Esophagus squamous epithelium (tissue), 5 donors: ENCODE measurements at regions not wholly inside any gene's neighbourhood (a gene's known extent, or its start where the extent isn't known, plus 50 kb on each side); places are given as distances from the start of the nearest gene placed in this dataset.

ENCODE experiments used
- DNase-seq: peaks from one replicate; lab custom pipeline; 2025; lab: John Stamatoyannopoulos, UW
- H3K27ac ChIP-seq, 4 donors: fragments of 200-600 bp; sonication (generic); one replicate each; pipeline ENCODE4 v1.5.1; 2016 to 2019; ENCODE audit warnings: mild to moderate bottlenecking in 1 of 4
- H3K27me3 ChIP-seq, 4 donors: fragments of 200-600 bp; sonication (generic); 1 replicate in 3 of 4; 2 replicates in 1 of 4; pipeline versions ENCODE4 v1.5.1 to v1.6.0; 2017 to 2021; ENCODE audit warnings: antibody characterized with exemption in 1 of 4
- H3K36me3 ChIP-seq, 3 donors: fragments of 200-600 bp; sonication (generic); one replicate each; pipeline ENCODE4 v1.5.1; 2016 to 2019
- H3K4me1 ChIP-seq, 3 donors: fragments of 200-600 bp; sonication (generic); one replicate each; pipeline ENCODE4 v1.5.1; 2017 to 2019
- H3K4me3 ChIP-seq, 4 donors: fragments of 200-600 bp; sonication (generic); 1 replicate in 3 of 4; 2 replicates in 1 of 4; pipeline ENCODE4 v1.5.1; 2016 to 2019; ENCODE audit warnings: mild to moderate bottlenecking in 2 of 4, moderate library complexity in 1 of 4
- H3K9me3 ChIP-seq, 3 donors: fragments of 200-600 bp; sonication (generic); one replicate each; pipeline ENCODE4 v1.5.1; 2016 to 2019
- CTCF ChIP-seq, 6 experiments: fragments of 450-650 bp in 4 of 6; fragments of 200-600 bp in 2 of 6; sonication (generic) in 2 of 6; IDR thresholded peaks; one replicate each; pipeline ENCODE4 v1.5.1; 2016 to 2019; ENCODE audit warnings: antibody characterized with exemption in 6 of 6, mild to moderate bottlenecking in 4 of 6, moderate library complexity in 4 of 6
- POLR2A ChIP-seq, 4 donors: fragments of 450-650 bp; IDR thresholded peaks; one replicate each; pipeline ENCODE4 v1.6.1; 2017; ENCODE audit warnings: antibody characterized with exemption in 4 of 4, mild to moderate bottlenecking in 4 of 4, moderate library complexity in 3 of 4
- WGBS, 2 donors: methylation state at CpG; one replicate each; pipeline ENCODE4 v1.1.5; 2018; 5-methylcytosine and 5-hydroxymethylcytosine counted together
- intact Hi-C: fragments of 100-400 bp; cut with DNase I; formaldehyde crosslinking; loops from one replicate; pipeline ENCODE4 v1.15.0; 2022
- donor health status: DM: yes; HTN: yes; CAD: no.

DNA sequence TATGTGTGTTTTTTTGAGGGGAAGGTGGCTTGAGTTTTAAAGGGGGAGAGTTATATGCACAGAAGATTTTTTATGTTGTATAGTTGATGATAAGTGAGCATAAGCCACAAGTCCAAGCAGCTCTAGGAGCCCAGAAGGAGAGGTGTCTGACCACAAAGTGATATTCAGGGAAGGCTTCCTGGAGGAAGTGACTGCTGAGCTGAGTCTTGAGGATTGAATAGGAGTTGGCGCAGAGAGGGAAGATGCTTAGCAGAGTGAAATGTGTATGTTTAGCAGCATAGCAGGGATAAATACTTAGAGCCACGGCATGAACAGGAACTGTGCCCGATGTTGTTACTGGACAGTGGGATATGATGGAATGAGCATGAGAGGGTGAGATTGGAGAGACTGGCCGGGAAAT is 255.1 kb upstream of the KCNG1 start:
- 87 to 88% methylated on average over 4 of the region's 4 CpGs for WGBS, 2 donors
- Histone ChIP-seq H3K4me3 (no peak overlapping the region), H3K9me3 (no peaks in the 10 kb centered on the region), H3K36me3 (no peaks in the 10 kb centered on the region), H3K27me3 (peaks cover 0 to 69% (median 0%) of the 10 kb centered on the region in 4 donors), H3K27ac (no peak overlapping the region), H3K4me1 (no peaks in the 10 kb centered on the region)
- no peak for DNase-seq
- TF ChIP-seq CTCF (IDR thresholded peaks at IDR 0.05) (no peak), POLR2A (IDR thresholded peaks at IDR 0.05) (no peak)
- intact Hi-C loops, result no loop called here

DNA sequence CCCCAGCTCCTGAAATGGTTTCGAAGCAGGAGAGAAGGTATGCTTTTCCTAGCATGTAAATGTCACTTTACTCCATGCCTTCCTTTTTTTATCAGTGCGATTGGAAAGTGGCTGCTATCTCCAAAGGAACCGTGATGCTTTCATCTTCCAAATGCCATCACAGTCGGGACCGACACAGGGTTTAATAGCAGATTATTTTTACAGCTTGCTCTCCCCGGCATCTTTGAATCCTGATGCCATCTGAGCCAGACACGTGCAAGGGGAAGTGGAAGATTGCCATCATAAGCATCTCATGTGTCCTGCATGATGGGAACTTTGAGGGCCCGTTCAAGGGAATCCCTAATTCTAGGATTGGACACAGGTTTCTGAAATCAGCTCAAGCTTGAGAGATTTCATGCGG is 253.4 kb upstream of the KCNG1 start:
- H3K27me3 ChIP-seq, result peaks cover 0 to 64% (median 0%) of the 10 kb centered on the region in 4 donors
- TF ChIP-seq CTCF (IDR thresholded peaks at IDR 0.05), result no peak
- no peak for TF ChIP-seq POLR2A (IDR thresholded peaks at IDR 0.05)
- no peaks in the 10 kb centered on the region for H3K9me3 ChIP-seq

DNA sequence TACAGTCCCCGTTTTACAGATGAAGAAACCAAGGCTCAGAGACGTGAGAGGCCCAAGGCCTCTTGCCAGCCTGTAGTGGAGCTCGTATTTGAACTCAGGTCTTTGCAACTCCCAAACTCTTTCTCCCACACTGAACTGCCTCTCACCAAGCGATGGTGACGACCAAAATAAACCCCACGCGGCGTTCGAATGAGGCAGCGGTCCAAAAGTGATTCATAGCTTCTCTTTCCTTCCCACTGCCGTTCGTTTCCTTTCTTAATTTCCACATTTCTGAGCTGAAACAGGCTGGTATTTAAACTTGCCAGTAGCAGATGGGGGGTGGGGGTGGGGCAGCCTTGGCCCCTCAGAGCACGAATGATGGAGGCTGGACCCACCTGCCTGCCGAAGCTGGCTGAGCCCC is 252.9 kb upstream of the KCNG1 start:
- no peaks in the 10 kb centered on the region for H3K4me1 ChIP-seq
- intact Hi-C loops, result no loop called here
- no peak overlapping the region for H3K27ac ChIP-seq
- DNase-seq, result no peak
- no peaks in the 10 kb centered on the region for H3K36me3 ChIP-seq
- H3K27me3 ChIP-seq, result peaks cover 0 to 64% (median 0%) of the 10 kb centered on the region in 4 donors
- no peak overlapping the region for H3K4me3 ChIP-seq
- TF ChIP-seq CTCF (IDR thresholded peaks at IDR 0.05) (no peak), POLR2A (IDR thresholded peaks at IDR 0.05) (no peak)
- WGBS, 2 donors, result 41 to 50% methylated on average over 13 to 14 of the region's 14 CpGs
- no peaks in the 10 kb centered on the region for H3K9me3 ChIP-seq

More for the DNA sequence above, 253.4 kb upstream of the KCNG1 start:
- Histone ChIP-seq H3K4me3 (no peak overlapping the region), H3K27ac (no peak overlapping the region), H3K36me3 (no peaks in the 10 kb centered on the region), H3K4me1 (no peaks in the 10 kb centered on the region)
- 59 to 67% methylated on average over 8 to 9 of the region's 9 CpGs for WGBS, 2 donors
- DNase-seq, result no peak
- intact Hi-C loops, result no loop called here

GRCh38 chr20:51275181-51275580 is 252.3 kb upstream of the KCNG1 start:
- no peak for TF ChIP-seq POLR2A (IDR thresholded peaks at IDR 0.05)
- no peak for TF ChIP-seq CTCF (IDR thresholded peaks at IDR 0.05)
- Histone ChIP-seq H3K4me3 (no peak overlapping the region), H3K9me3 (no peaks in the 10 kb centered on the region), H3K36me3 (no peaks in the 10 kb centered on the region), H3K27ac (no peak overlapping the region), H3K27me3 (peaks cover 0 to 64% (median 0%) of the 10 kb centered on the region in 4 donors), H3K4me1 (no peaks in the 10 kb centered on the region)
- DNase-seq, result no peak
- intact Hi-C loops, result no loop called here
- WGBS, 2 donors, result 65 to 76% methylated on average over 5 of the region's 5 CpGs

GRCh38 chr20:51272401-51272800 is 249.5 kb upstream of the KCNG1 start:
- WGBS, 2 donors, result 48 to 59% methylated on average over 5 of the region's 5 CpGs
- no peak for DNase-seq
- H3K27ac ChIP-seq, result no peak overlapping the region
- H3K27me3 ChIP-seq, result peaks cover 0 to 43% (median 0%) of the 10 kb centered on the region in 4 donors
- no peak overlapping the region for H3K4me3 ChIP-seq
- no peaks in the 10 kb centered on the region for H3K9me3 ChIP-seq
- no peaks in the 10 kb centered on the region for H3K36me3 ChIP-seq
- TF ChIP-seq POLR2A (IDR thresholded peaks at IDR 0.05), result no peak
- TF ChIP-seq CTCF (IDR thresholded peaks at IDR 0.05), result no peak
- intact Hi-C loops, result no loop called here
- no peaks in the 10 kb centered on the region for H3K4me1 ChIP-seq
